Heart right ventricle (tissue), 16 donors: ENCODE measurements at regions not wholly inside any gene's neighbourhood (a gene's known extent, or its start where the extent isn't known, plus 50 kb on each side); places are given as distances from the start of the nearest gene placed in this dataset.

Source experiments
- ATAC-seq, 8 donors: fragments of 200-7000 bp; cut with Tn5 transposase; one replicate each; pipeline ENCODE4 v1.9.1; 2020; ENCODE audit warnings: mild to moderate bottlenecking in 8 of 8, moderate library complexity in 8 of 8, moderate number of reproducible peaks in 1 of 8
- DNase-seq, 2 donors: peaks; one replicate each; pipeline ENCODE4 v3.0.0-alpha.2; 2020
- H3K27ac ChIP-seq, 10 donors: fragments of 200-600 bp; sonication (generic) in 2 of 10; one replicate each; pipeline versions ENCODE4 v1.5.0 to v1.8.0; 2020 to 2022; ENCODE audit warnings: mild to moderate bottlenecking in 3 of 10
- H3K27me3 ChIP-seq, 7 donors: fragments of 200-600 bp; one replicate each; pipeline ENCODE4 v1.8.0; 2021 to 2022; ENCODE audit warnings: mild to moderate bottlenecking in 2 of 7
- H3K36me3 ChIP-seq, 9 donors: fragments of 200-600 bp; sonication (generic) in 1 of 9; one replicate each; pipeline versions ENCODE4 v1.5.0 to v1.8.0; 2020 to 2022; ENCODE audit warnings: mild to moderate bottlenecking in 2 of 9
- H3K4me1 ChIP-seq, 9 donors: fragments of 200-600 bp; sonication (generic) in 1 of 9; one replicate each; pipeline versions ENCODE4 v1.5.0 to v1.8.0; 2020 to 2022; ENCODE audit warnings: mild to moderate bottlenecking in 4 of 9
- H3K4me3 ChIP-seq, 10 donors: fragments of 200-600 bp; sonication (generic) in 2 of 10; one replicate each; pipeline versions ENCODE4 v1.5.0 to v1.8.0; 2020 to 2022; ENCODE audit warnings: mild to moderate bottlenecking in 7 of 10, moderate library complexity in 2 of 10
- H3K9me3 ChIP-seq, 11 donors: fragments of 200-600 bp in 10 of 11; sonication (generic) in 2 of 11; one replicate each; pipeline versions ENCODE4 v1.5.0 to v1.8.0; 2013 to 2022; ENCODE audit warnings: mild to moderate bottlenecking in 2 of 11, control low read depth in 1 of 11, moderate library complexity in 1 of 11
- CTCF ChIP-seq, 9 donors: fragments of 200-600 bp; sonication (generic) in 2 of 9; IDR thresholded peaks; one replicate each; pipeline versions ENCODE4 v1.5.0 to v1.8.0; 2021 to 2022; ENCODE audit warnings: antibody characterized with exemption in 9 of 9, mild to moderate bottlenecking in 5 of 9, moderate library complexity in 1 of 9
- WGBS, 2 donors: extraction: QIAGEN DNeasy Blood & Tissue Kit; methylation state at CpG; one replicate each; pipeline ENCODE4 v1.1.7; 2013; ENCODE audit warnings: inconsistent platforms in 1 of 2; 5-methylcytosine and 5-hydroxymethylcytosine counted together
- intact Hi-C, 10 donors: fragments of 100-400 bp; cut with DNase I; formaldehyde crosslinking; loops; one replicate each; pipeline versions ENCODE4 v1.11.1 to v1.14.2; 2022
- donor health status: Arrhythmogenic right ventricular cardiomyopathy.
- donor health status: ischemic (EF 13 %, LVEDD 7.1; RV severe dilation, severe dysfunction).
- donor health status: healthy with polysubstance abuse.
- donor health status: DM: no; HTN: yes; CAD: no.
- donor health status: DM: no; HTN: no; CAD: no.
- donor health status: ischemic (EF 25% LVEDD 6.9; RV normal size, moderate dysfunction).
- donor health status: ischemic (EF 25% LVEDD 5.7; RV mildly dilated, moderate dysfunction).
- donor health status: healthy.
- donor health status: DM: yes; HTN: yes; CAD: no.
- donor health status: Ischemic cardiomyopathy.
- donor health status: ischemic (EF 35%, LVEDD 5.7; RV mildly dilated, moderate dysfunction).
- donor health status: nonischemic (EF 11% LVEDD 7.7; RV severe dilation, severe dysfunction).
- donor health status: DM: yes; HTN: yes; CAD: no.
- donor health status: PGD.
- donor health status: ischemic (EF 29% LVEDD 5.4; RV normal size, mild dysfunction).
- donor health status: nonischemic (EF 23%, LVEDD 6.1; RV moderate dilation, normal function).

- TF ChIP-seq CTCF (IDR thresholded peaks at IDR 0.05) = no peak
- 91 to 93% methylated on average over 2 of the region's 2 CpGs for WGBS, 2 donors
- intact Hi-C loops = no loop called here
Measured at GRCh38 chr5:108590799-108591198, 156.9 kb upstream of the FER start.

DNA sequence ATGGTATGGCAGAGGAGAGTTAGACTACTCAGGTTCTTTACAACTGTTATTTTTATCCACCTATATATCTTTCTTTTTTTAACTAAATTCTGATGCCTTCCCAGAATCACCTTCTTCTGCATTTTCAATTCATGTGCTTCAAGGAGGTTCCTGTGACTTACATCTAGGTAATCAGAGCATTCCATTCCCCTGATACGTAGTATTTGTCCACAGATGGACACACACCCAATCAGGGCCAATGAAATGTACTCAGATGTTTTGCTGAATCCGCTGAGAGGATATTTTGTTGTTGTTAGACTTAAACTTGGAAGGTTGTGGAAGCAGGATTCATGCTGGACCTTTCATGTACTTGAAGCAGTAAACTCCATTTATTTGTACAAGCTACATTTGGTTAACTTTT, 159.4 kb upstream of the FER start:
- WGBS, 2 donors = 80 to 90% methylated on average over 2 of the region's 2 CpGs
- no peak for ATAC-seq
- H3K27ac ChIP-seq = no peak overlapping the region
- intact Hi-C loops = no loop called here
- TF ChIP-seq CTCF (IDR thresholded peaks at IDR 0.05) = no peak
- peaks cover 0 to 7% (median 0%) of the 10 kb centered on the region in 7 donors for H3K27me3 ChIP-seq
- no peak overlapping the region for H3K4me3 ChIP-seq
- peaks cover 0 to 4% (median 0%) of the 10 kb centered on the region in 11 donors for H3K9me3 ChIP-seq
- H3K36me3 ChIP-seq = no peaks in the 10 kb centered on the region
- DNase-seq = no peak
- no peaks in the 10 kb centered on the region for H3K4me1 ChIP-seq

More at GRCh38 chr5:108590799-108591198, 156.9 kb upstream of the FER start:
- ATAC-seq (no peak), DNase-seq (no peak)
- no peak overlapping the region for H3K27ac ChIP-seq
- no peaks in the 10 kb centered on the region for H3K36me3 ChIP-seq
- peaks cover 0 to 4% (median 0%) of the 10 kb centered on the region in 11 donors for H3K9me3 ChIP-seq
- no peaks in the 10 kb centered on the region for H3K27me3 ChIP-seq
- H3K4me1 ChIP-seq = no peaks in the 10 kb centered on the region
- H3K4me3 ChIP-seq = no peak overlapping the region

GRCh38 chr5:108587821-108588220, 159.9 kb upstream of the FER start:
- intact Hi-C loops = no loop called here
- H3K9me3 ChIP-seq = peaks cover 0 to 4% (median 0%) of the 10 kb centered on the region in 11 donors
- ATAC-seq = no peak
- no peaks in the 10 kb centered on the region for H3K36me3 ChIP-seq
- H3K4me3 ChIP-seq = no peak overlapping the region
- no peak for DNase-seq
- no peaks in the 10 kb centered on the region for H3K4me1 ChIP-seq
- H3K27me3 ChIP-seq = peaks cover 0 to 9% (median 0%) of the 10 kb centered on the region in 7 donors
- no peak overlapping the region for H3K27ac ChIP-seq
- TF ChIP-seq CTCF (IDR thresholded peaks at IDR 0.05) = no peak

DNA sequence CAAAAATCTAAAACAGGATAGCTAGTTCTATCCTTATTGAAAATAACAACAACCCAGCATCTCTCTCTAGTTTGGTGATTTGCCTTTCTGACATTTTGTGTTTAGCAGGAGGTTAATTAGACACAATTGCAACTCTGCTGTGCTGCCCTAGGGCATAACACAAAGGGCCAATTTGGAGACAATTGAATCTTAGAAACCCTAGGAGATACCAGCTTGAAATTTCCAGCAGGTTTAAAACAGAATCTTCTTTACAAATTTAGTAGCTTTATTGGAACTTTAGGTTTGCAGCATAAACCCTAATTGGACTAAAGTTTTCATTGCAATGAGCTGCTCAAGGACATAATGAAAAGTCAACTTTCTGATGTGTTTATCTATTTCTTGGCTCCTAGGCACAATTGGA, 166.7 kb upstream of the FER start:
- DNase-seq (no peak), ATAC-seq (no peak)
- H3K27me3 ChIP-seq = peaks cover 0 to 15% (median 0%) of the 10 kb centered on the region in 7 donors
- H3K4me1 ChIP-seq = no peaks in the 10 kb centered on the region
- no peak for TF ChIP-seq CTCF (IDR thresholded peaks at IDR 0.05)
- no peaks in the 10 kb centered on the region for H3K9me3 ChIP-seq
- no peak overlapping the region for H3K4me3 ChIP-seq
- H3K36me3 ChIP-seq = no peaks in the 10 kb centered on the region
- H3K27ac ChIP-seq = no peak overlapping the region
- intact Hi-C loops = no loop called here

- H3K9me3 ChIP-seq = peaks cover 0 to 14% (median 0%) of the 10 kb centered on the region in 11 donors
- no peaks in the 10 kb centered on the region for H3K4me1 ChIP-seq
- ATAC-seq (no peak), DNase-seq (no peak)
- intact Hi-C loops = no loop called here
- H3K27me3 ChIP-seq = peaks cover 0 to 15% (median 0%) of the 10 kb centered on the region in 7 donors
- TF ChIP-seq CTCF (IDR thresholded peaks at IDR 0.05) = no peak
- 47 to 53% methylated on average over 4 of the region's 4 CpGs for WGBS, 2 donors
- no peaks in the 10 kb centered on the region for H3K36me3 ChIP-seq
- no peak overlapping the region for H3K27ac ChIP-seq
- H3K4me3 ChIP-seq = no peak overlapping the region
Measured at GRCh38 chr5:108579236-108579635, 168.5 kb upstream of the FER start.
